GM11168 (cell line): ENCODE measurements at regions not wholly inside any gene's neighbourhood (a gene's known extent, or its start where the extent isn't known, plus 50 kb on each side); places are given as distances from the start of the nearest gene placed in this dataset.

Source experiments
- in situ Hi-C: fragments of 300-500 bp; cut with MboI; formaldehyde crosslinking; loops from one replicate; pipeline ENCODE4 v1.12.0; 2022; ENCODE audit warnings: low sequenced_read_pairs; ENCODE audit not compliant: unreplicated experiment

DNA sequence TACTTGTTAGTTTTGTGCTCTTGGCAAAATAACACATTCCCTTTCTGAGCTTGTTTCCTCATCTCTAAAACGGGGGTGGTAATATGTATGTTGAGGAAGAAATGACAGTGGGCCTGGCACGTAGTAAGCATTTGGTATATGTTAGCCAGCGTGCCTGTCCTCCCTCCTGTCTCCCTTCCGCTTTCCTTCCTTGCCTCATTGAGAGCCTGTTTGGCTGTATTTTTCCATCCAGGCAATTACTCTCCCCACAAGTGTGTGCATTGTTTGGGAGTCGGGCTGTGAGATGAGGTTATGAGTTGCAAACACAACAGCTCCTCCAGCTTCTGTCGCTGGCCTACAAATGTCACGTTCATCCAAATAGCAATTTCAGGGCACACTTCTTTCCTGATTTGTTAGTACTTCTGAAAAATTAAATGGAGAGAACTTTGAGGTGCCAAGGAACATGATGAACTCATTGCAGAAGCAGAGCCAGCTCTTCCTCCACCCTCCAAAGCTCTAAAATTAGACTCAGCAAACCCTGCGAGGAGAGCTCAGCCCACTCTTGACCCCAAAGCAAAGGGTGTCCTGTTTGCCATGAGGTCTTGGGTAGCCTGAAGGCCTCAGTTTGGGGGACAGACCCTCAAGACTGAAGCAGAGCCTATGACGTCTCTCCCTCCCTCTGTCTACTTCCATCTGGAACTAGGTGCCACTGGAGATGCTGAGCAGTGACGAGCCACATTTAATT is 50.7 kb upstream of the TOX2 start:
- in situ Hi-C loops: no loop called here

DNA sequence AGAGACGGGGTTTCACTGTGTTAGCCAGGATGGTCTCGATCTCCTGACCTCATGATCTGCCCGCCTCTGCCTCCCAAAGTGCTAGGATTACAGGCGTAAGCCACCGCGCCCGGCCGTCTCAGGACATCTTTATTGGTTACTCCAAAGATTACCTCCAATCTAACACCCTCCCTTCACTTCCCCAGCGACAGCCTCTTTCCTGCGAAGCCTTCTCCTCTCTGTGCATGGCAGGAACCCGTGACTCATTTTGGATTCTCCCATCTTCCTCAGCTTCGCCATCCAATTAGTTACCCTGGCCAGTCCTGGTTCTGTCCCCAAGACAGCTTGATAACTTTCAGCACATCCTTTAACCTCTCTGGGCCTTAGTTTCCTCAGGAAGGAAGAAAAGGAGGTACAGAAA is 51.3 kb upstream of the TOX2 start:
- in situ Hi-C loops: no loop called here

DNA sequence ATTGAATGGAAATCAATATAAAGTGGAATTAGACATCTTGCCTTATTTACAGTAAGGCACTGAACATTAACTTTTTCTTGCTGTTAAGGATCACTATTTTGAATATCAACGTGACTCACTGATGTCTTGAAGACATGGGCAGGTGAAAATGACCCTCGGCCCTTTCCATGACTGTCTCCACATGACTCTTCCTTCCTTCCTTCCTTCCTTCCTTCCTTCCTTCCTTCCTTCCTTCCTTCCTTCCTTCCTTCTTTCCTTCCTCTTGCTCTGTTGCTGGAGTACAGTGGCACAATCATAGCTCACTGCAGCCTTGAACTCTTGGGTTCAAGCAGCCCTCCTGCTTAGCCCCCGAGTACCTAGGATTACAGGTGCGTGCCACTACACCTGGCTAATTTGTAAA is 52.2 kb upstream of the TOX2 start:
- in situ Hi-C loops: no loop called here

DNA sequence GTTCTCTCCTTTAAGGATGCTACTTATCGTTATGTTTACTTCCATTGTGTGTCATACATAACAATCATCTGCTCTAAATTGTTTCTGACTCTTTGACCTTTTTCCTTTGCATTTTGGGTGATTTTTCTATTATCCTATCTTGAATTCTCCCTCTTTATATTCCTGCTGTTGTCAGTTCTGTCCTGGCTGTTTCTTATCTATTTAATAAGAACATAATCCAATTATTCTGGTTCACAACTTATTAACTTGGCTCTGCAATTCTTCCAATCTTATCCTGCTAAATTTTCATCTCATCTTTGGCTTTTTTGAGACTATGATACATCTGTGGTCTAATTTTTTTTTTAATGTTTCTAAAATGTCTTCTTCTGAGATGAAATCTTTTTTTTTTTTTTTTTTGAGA is 54.7 kb upstream of the TOX2 start:
- in situ Hi-C loops: no loop called here

DNA sequence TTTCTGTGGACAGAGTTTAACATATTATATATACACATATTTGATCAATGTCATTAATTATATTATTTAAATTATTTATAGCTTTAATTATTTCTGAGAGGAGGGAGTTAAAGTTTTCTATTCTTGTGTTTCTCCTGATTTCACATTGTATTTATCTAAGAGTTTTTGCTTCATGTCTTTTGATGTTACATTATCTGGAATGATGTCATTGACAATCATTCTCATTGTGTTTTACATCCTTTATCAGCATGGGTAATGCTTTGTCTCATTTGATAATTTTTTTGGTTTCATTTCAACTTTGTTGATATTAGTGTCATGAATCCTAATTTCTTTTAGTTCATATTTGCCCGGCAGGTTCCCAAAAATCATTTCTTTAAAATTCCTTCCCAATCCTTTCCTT is 56.7 kb upstream of the TOX2 start:
- in situ Hi-C loops: no loop called here

DNA sequence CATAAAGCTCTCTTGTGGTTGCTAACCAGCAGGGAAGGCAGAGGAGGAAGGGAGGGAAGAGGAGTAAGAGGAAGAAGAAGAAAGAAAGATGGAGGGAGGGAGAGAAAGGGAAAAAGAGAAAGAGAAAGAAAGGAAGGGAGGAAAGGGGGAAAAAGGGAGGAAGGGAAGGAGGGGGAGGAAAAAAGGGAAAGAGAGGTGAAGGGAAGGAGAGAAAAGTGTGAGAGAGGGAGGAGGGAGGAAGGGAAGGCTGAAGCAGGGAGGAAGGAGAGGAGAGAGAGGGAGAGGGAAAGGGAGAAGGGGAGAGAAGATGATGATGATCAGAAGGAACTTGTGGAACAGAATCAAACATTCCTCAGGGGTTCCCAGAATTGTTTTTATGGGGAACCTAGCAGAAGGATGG is 57.5 kb upstream of the TOX2 start:
- in situ Hi-C loops: no loop called here

DNA sequence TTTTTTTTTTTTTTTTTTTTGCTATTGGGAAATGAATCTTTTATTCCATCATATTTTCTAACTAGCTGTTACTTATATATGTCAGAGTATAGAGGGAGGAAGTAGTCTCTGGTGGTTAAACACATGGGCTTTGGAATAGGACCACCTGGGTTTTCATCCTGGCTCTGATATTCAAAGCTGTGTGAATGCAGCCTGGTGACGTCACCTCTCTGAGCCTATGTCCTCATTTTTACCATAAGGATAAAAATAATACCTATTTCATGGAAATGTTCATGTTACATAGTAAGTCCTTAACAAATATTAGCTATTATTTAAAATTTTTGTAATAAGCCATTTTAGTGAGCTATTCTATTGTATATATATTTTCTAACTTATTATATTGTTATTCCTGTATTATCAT is 58.8 kb upstream of the TOX2 start:
- in situ Hi-C loops: no loop called here

DNA sequence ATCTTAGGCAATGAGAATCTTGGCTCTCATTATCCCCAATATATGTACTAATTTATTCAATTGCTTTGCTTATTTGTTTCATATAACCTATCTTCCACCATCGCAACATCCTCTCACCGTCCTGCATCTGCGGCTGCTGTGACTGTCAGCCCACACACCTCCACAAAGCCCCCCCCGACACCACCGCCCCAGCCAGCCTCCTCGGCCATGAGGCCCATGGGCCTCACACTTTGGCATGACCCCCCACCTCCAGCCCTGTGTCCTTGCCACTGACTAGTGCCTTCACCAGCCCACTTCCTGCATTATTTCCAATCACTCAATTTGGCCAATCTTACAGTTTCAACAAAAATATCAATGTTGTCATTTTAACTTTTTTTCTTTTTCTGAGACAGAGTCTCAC is 60.7 kb upstream of the TOX2 start:
- in situ Hi-C loops: no loop called here

DNA sequence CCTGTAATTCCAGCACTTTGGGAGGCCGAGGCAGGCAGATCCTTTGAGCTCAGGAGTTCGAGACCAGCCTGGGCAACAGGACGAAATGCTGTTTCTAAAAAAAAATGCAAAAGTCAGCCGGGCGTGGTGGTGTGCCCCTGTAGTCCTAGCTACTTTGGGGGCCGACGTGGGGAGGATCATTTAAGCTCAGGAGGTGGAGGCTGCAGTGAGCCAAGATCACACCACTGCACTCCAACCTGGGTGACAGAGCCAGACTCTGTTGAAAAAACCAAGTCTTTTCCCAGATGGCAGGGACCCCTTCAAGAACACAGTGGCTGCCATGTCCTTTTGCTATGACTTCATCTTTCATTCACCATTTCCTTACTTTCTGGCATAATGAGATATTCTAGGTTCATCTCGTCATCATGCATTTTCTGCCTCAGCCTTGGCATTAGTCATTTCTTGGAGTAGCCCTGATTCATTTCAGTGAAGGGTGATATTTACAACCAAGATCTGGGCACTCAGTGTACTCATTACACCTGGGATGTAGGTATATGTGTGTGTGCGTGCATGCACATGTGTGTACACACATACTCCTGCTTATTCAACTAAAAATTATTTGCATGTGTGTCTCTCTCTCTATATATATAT is 61.4 kb upstream of the TOX2 start:
- in situ Hi-C loops: no loop called here

DNA sequence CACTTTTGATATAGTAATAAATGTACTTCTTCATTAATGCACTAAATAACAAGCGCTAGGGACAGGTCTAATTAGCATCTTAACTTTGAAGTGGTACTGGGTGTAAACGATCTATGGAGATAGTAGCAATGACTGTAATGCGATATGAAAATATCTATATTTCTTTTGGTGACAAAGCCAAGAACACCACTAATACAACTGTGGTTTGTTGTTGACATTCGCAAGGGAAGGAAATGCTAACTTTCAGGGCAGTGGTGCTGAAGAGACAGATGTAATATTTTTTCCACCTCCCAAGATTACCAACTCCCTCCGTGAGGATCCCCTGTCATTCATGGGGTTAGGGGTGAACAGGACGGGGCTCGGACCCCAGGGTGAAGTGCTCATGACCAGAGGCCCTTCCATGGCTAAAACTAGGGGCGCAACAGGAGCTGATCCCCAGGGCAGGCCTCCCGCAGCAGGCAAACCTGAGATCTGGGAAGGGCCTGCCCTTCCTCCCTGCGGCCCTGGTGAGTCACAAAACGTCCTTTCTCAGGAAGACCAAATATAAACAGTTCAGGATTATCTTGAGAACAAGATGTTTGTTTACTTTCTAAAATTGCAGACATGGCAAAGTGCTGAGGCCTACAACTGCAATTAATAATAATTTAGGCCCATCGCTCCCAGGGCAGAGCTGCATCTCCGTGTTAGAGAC is 65.0 kb upstream of the TOX2 start:
- in situ Hi-C loops: loop anchor here (10.0 kb wide), 1 partner anchor 235 kb away; no protein-coding TSS in a partner anchor

DNA sequence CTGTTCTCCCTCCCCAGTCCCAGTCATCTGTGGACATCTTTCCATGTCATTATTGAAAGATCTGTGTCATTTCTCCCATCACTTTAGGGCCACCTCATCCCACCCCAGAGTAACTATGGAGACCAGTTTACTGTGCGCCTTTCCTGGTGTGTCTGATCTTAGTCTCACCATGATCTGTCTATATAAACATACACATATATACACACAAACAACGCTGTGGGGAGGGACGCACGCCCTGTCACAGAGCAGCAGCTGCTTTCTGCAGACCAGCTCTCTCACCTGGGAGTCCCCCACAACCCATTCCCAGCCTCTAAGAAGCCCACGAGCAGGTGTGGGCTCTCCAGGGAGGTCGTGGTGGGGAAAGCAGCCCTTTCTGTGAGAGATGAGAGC is 68.1 kb upstream of the TOX2 start:
- in situ Hi-C loops: loop anchor here (10.0 kb wide), 1 partner anchor 238 kb away; no protein-coding TSS in a partner anchor

DNA sequence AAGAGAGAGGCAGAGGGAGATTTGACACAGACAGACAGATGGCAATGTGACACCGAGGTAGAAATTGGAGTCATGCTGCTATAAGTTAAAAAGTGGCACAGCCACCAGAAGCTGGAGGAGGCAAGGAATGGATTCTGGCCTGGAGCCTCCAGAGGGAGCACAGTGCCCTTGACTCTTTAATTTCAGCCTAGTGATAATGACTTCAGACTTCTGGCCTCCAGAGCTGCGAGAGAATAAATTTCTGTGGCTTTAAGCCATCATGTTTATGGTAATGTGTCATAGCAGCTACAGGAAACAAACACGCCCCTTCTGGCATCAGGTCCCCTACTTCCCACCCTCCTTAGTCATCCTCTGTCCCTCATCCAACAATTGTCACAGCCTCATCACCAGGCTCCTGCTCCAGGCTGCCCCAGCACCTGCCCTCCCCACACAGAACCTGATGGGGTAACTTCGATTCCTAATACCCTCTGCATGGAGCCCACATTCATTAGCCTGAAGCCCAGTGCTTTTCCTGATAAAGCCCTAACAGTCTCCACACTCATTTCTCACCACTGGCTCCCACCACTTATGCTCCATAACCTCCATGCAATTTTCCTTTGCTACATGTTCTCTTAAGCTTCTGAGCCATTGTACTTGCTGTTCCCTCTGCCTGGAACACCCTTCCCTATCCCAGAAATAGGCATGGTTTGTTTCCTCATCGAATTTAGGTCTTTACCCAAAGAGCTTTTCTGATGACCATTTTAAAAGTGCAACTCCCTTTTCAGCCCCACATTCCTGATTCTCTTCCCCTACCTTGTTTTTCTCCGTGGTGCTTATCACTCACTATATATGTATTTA is 69.7 kb upstream of the TOX2 start:
- in situ Hi-C loops: loop anchor here (10.0 kb wide), 1 partner anchor 240 kb away; no protein-coding TSS in a partner anchor

DNA sequence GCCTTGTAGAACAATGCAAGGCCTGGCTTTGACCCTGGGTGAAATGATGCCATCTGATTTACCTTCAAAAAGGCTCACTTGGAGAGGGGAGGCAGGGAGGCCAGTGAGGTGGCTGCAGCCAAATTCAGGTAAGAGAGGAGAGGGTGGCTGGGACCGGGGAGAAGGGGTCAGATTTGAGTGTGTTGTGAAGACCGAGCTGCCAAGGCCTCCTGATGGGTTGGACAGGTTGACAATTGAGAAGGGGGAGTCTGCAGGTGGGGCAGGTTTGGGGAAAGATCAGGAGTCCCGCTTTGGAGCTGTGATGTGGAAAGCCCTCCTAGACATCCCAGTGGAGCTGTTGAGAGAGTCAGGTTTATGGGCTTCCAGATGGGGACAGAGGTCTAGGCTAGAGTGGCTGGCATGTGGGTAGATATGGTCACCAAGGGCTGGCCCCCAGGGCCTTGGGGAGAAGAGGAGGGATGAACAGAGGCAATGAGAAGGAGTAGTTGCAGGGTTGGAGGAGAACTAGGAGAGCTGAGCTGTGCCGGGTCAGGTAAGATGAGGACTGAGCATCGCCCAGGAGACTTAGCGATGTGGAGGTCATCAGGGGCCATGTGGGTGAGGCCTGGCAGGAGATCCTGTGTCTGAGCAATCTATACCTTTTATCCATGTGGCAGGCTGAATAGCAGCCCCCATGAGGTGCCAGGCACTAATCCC is 70.5 kb upstream of the TOX2 start:
- in situ Hi-C loops: loop anchor here (10.0 kb wide), 1 partner anchor 241 kb away; no protein-coding TSS in a partner anchor

DNA sequence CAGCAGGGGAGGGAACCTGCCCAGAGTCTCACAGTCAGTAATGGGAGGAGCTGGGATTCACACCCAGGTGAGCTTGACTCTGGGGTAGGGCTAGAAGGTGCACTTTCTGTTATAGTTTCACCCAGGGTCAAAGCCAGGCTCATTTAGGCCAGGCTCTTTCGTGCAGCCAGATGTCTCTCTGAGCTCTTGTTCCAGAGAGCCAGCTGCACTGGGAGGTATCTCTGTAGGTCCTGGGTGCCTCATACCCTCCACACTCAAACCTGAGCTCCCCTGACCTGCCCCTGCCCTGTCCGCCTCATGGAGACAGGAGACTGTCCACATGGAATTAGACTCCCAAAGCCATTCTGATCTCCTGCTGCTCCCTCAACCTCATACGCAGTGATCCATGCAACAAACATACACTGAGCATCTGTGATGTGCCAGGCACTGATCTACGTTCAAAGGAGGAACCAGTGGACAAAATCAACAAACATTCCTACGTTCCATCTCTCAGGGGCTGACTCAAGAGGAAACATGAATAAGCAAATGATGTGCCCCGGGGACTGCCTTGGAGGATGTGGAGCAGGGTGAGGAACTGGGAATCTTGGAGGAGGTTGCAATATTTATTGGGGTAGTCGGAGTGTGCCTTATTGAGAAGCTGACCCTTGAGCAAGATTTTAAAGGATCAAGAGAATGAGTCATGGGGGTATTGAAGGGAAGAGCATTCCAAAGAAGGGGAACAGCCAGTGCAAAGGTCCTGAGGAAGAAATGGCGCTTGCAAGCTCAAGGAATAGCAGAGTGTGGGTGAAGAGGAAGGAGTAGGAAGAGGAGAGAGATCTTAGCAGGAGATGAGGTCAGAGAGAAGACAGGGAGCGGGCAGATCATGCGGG is 71.3 kb upstream of the TOX2 start:
- in situ Hi-C loops: loop anchor here (10.0 kb wide), 1 partner anchor 241 kb away; no protein-coding TSS in a partner anchor

DNA sequence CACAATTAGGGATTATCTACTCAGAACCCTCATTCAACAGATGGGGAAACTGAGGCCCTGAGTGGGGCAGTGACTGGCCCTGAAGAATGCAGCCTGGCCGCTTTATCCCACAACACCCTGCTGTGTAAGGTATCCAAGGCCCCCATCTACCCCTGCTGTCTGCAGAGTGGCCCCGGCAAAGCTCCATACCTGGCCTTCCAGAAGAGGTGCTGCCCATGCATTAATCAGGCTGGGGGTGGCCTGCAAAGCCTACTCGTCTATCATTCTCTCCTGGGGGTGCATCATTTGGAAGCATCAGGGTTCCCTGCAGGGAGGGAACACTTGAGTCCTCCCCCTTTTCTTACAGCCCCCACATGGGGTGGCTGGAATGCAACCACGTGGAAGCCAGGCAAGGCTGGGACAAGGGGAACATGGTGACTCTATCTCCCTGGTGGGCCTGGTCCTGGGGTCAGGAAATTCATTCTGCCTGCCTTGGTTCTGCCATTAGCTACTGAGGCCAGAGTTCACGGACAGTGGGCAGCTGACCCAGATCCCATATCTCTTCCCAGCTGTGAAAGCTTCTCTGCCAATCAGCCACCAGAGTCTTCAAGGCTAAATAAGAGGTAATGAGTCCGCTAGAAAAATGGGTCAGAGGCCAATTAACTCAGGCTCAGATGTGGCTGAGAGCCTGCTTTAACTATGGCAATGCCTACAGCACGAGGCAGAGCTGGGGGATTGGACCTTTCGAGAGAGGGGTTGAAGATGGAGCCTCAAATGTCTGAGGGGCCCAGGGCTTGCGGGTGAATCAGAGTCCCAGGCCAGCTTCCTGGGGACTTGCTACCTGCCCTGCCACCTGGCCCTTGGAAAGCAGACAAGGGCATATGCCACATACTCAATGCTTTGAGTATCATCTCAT is 72.3 kb upstream of the TOX2 start:
- in situ Hi-C loops: loop anchor here (10.0 kb wide), 1 partner anchor 242 kb away; no protein-coding TSS in a partner anchor

DNA sequence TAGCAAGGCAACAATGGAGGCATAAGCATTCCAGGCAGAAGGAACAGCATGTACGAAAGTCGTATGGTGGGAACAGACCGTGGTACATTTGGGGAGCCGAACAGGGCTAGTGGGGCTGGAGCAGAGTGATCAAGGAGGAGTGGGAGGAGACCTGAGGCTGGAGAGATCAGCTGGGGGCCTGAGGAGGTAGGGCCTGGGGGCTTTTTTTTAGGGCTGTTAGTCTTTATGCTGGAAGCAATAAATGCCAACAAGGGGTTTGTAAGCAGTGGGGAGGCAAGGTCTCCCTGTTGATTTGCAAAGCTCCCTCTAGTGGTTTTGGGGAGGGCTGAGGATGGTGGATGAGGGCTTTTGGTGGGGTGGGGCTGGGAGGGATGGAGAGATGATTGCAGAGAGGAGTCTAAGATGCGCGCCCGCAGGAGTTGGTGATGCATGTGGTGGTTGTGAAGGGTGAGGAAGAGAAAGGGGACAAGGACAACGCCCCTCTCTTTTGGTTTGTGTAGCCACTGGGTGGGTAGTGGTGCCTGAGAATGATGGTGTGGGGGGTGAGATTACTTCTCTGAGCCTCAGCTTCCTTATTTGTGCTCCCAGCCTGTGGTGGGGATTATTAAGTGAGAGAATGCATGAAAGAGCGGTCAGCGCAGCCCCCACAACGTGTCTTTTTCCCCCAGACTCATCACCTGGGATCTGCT is 74.1 kb upstream of the TOX2 start:
- in situ Hi-C loops: loop anchor here (10.0 kb wide), 1 partner anchor 244 kb away; no protein-coding TSS in a partner anchor

DNA sequence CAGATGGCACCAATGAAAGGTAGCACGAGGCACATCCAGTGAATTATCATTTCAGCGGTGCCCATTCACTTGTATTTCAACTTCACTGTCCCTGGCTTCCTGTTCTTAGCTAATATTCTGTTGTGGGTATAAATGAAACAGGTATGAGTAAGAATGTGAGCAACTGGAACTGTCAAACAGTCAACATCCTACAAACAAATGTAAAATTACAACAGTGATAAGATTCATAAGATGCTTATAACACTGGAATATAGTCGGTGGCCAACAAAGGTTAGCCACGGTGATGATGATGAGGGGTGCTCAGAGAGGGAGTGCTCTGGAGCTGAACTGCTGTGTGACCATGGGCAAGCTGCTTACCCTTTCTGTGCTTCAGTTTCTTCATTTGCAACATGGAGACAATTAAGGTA is 74.9 kb upstream of the TOX2 start:
- in situ Hi-C loops: loop anchor here (10.0 kb wide), 1 partner anchor 245 kb away; no protein-coding TSS in a partner anchor
